Stimulated activated CD4-positive, alpha-beta T cell treated with anti-CD3 and anti-CD28 coated beads, TNF-alpha, amount 100 ng/mL, for 1 hour (primary cell): ENCODE measurements at regions not wholly inside any gene's neighbourhood (a gene's known extent, or its start where the extent isn't known, plus 50 kb on each side); places are given as distances from the start of the nearest gene placed in this dataset.

ENCODE experiments used
- DNase-seq, 3 donors: peaks; one replicate each; pipeline ENCODE4 v3.0.0-alpha.2; 2020; ENCODE audit warnings: low read depth in 3 of 3, low spot score in 1 of 3

DNA sequence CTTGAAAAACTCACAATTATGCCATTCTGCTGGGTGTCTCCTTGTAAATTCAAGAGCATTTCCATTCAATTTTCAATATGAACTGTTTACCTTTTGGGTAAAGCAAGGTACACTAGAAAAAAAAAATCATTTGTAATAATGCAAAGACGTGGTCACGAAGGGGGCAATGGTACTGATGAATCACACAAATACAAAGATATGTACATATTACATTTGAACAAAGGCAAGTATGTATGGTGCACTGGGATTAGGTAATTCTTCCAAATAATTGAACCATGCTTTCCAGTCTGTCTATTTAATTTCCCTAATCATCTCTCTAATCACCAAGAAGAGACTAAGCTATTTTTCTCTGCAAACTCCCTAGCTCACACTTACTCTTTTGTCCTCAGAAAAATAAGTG is 63.4 kb upstream of the RNF38 start:
- DNase-seq = no peak

DNA sequence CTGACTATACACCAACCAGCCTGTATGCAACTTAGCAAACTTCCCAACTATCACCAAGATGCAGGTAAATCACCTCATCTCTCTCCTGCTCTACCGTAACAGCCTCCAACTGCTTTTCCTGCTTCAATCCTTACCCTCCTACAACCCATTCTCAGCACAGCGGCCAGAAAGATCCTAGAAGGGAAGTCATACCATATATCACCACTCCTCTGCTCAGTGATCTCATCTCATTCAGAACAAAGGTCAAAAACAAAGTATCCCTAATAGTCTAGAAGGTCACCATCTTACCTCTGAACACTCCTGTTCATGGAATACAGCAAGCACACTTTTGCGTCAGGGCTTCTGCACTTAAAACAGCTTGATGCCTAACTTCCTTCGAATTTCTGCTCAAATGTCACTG is 62.2 kb upstream of the RNF38 start:
- DNase-seq = no peak

DNA sequence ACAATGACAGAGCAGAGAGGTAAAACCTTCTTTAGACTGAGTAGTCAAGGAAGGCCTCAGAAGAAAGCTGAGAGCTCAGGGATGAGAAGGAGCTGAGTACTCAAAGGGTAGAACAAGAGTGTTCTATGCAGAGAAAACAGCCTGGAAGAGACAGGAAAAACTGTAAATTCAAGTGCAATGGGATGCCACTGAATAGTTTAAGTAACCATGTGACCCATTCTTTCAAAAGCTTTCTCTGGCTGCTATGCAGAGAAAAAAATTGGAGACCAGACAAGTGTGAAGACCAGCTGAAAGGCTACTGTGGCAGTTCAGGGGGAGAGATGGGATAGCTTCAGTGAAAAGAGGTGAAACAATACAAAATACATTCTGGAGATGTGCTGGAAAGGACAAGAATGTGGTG is 61.3 kb upstream of the RNF38 start:
- no peak for DNase-seq

- peak; percentile 7 to 23 (median 18) for DNase-seq
These were observed 58.4 kb upstream of the RNF38 start for GRCh38 chr9:36458430-36458915.

GRCh38 chr9:36457836-36458429 is 57.9 kb upstream of the RNF38 start:
- no peak for DNase-seq

DNA sequence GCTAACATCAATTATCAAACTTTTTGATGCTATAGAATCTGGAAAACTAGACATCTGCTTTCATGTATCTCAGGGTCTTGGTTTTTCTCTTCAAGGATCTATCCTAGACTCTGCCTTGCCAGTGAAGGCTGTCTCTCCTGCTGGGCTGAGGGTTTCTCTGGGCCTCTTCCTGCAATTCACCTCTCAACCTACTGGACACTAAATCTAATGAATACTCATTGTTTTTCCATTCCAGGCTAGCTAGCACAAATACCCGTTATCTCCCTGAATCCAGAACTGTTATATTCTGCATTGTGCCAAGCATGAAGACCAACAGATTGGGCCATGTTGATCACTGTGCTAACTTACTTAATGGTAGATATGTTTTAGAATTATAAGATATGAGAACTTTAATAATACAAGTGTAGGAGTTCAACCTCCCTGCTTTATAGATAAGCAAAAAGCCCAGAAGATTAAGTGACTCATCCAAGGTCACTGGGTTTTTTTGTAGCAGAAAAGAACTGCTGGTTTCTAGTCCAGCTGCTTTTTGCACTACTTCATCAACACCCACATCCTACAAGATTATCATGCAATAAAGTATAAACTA is 56.5 kb upstream of the RNF38 start:
- no peak for DNase-seq

- DNase-seq = no peak
These were observed 51.9 kb upstream of the RNF38 start for GRCh38 chr9:36451949-36452348.

- DNase-seq = no peak
These were observed 50.2 kb upstream of the RNF38 start for GRCh38 chr9:36450110-36450732.
